A673 (cell line): ENCODE measurements at regions not wholly inside any gene's neighbourhood (a gene's known extent, or its start where the extent isn't known, plus 50 kb on each side); places are given as distances from the start of the nearest gene placed in this dataset.

Experiments
- EZH2 ChIP-seq: fragments of 200-600 bp; sonication (generic); IDR thresholded peaks from 2 replicates; pipeline ENCODE4 v1.6.1; 2017; ENCODE audit warnings: borderline replicate concordance, low read depth, mild to moderate bottlenecking, mixed read lengths, antibody characterized with exemption, low read length; ENCODE audit not compliant: poor library complexity, severe bottlenecking
- TF ChIP-seq, protein P1 (sequence below): fragments of 300-800, 200-600 bp; sonication (generic); conservative IDR thresholded peaks from 2 replicates; pipeline ENCODE4 v1.5.1; 2017; ENCODE audit warnings: low read depth, mild to moderate bottlenecking, antibody characterized with exemption, low read length, moderate library complexity, mixed read lengths

DNA sequence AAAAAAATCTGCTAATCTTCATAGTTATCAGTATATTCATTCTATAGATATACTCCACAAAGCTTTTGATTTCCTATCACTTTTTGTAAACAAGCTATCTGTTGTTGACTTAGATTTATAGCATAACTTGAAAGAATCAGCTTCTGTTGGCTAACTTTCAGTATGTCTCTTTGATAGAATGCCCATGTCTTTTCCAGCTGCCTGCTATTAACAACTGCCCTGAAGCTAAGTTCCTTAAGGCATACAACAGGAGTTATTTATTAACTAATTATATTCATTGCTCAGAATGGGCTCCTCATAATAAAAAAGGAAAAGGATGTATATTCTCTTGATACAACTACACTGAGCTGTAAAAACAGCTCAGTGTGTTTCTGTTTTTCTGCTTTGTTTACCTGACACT lies 293.9 kb downstream of the TUSC7 start:
- TF ChIP-seq, protein P1, sequence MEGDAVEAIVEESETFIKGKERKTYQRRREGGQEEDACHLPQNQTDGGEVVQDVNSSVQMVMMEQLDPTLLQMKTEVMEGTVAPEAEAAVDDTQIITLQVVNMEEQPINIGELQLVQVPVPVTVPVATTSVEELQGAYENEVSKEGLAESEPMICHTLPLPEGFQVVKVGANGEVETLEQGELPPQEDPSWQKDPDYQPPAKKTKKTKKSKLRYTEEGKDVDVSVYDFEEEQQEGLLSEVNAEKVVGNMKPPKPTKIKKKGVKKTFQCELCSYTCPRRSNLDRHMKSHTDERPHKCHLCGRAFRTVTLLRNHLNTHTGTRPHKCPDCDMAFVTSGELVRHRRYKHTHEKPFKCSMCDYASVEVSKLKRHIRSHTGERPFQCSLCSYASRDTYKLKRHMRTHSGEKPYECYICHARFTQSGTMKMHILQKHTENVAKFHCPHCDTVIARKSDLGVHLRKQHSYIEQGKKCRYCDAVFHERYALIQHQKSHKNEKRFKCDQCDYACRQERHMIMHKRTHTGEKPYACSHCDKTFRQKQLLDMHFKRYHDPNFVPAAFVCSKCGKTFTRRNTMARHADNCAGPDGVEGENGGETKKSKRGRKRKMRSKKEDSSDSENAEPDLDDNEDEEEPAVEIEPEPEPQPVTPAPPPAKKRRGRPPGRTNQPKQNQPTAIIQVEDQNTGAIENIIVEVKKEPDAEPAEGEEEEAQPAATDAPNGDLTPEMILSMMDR, result no peak
- TF ChIP-seq EZH2, result no peak
